ENCODE measurements at regions not wholly inside any gene's neighbourhood (a gene's known extent, or its start where the extent isn't known, plus 50 kb on each side); places are given as distances from the start of the nearest gene placed in this dataset.
"Not testable (repeated sequence)": the region's sequence is repeated elsewhere in the genome, so short reads cannot be mapped to it uniquely, and the experiment has no call there.

DNA sequence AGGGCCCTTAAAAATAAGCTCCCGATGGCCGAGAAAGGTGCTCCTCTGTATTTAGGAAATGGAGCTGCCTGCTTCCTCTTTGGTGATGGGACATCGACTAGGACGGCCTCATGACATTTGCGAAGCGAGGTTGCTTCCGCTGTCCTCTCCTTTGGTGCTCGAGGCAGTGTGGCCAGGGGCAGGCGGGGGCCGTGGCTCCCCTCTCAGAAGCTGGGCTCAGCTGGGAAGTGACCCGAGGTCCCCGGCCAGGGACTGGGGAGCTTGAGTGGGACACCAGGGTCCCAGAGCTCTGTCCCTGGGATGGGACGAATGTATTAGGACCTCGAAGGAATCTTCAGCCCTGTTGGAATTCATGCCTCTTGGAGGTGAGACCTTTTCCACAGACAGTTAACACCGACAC lies 151.1 kb downstream of the CTTN start:
- no peak for DNase-seq (ENCODE audit: low spot score)

DNA sequence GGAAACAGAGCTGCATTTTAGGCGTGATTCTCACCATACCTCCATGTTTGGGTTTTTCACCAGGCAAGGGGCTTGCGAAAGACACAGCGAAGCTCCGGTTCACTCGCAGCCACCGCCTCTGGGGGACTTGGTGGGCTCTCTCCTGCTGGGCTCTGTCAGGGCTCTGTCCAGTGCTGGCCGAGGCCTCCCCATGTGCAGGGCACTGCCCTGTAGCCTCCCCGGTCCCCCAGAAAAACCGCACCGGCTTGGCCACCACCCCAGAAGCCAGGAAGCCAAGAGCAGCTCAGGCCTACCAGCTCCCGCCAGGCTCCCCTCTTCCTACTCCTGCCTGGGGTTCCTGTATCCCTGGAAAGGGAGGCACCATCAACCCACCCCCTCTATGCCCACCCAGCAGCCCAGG lies 151.5 kb downstream of the CTTN start:
- no peak for DNase-seq (ENCODE audit: low spot score)

DNA sequence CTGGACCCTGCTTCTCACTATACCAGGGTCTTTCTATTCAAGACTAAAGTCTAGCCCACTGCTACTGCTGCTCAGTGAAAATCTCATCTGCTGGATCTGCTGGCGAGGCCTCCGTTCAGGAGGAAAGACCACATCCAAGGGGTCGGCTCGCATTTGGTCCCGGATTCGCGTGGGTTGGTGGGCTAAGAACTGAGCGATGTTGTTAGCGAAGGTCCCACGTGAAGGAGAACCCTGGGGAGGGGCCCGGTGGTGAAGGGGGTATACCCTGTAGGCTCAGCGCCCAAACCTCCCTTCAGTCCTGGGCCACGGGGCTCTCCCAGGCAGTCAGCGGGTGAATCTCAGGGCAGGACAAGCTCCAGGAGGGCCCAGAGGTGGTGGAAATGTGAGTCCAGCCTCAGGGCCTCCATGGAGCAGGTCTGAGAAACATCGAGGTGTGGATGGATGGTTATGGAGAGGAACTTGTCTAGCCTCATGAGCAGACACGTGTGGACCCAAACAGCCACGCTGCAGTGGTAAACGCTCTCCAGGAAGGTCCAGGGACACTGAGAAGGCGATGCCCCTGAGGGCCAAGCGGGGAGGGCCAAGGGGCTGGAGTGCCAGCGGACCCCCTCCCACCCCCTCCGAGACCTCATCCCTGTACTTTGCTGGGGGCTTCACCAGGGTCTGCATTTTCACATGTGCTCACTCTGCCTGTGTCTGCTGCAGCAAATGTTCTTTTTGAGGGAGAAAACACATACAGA lies 152.3 kb downstream of the CTTN start:
- DNase-seq (ENCODE audit: low spot score): no peak

DNA sequence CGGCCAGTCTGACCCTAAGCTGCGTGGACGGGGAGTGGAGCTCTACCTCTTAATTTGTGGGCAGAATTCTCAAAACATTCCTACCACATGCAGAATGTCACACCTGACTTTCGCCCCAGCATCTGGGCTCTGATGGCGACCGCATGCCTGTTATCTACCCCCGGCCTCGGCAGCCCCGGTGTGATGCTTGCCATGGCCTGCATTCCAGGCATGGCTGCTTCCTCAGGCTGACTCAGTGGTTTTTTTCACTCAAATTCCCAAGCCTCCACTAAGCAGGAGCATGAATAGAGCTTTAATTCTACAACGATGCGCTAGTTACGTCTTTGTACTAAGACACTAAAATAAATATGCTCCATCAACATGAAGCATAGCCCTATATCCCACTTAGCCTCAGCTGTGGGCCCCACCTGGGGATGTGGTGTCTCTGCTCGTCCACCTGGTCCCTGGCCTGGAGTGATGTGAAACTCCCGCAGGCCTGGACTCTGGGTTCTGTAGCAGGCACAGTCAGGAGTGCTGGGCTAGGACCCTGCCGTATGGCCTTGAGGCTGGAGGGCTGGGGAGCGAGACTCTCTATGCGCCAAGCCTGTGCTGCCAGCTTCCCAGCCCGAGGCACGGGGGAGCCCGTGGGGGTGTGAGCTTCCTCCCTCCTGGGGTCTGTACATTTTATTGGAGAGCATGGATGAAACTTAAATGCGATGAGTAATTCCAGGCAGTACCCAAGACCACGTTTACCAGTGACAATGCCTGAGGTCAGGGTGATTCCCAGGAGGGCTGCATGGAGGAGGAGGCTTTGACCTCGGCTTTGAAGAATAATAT lies 153.2 kb downstream of the CTTN start:
- DNase-seq (ENCODE audit: low spot score): no peak

DNA sequence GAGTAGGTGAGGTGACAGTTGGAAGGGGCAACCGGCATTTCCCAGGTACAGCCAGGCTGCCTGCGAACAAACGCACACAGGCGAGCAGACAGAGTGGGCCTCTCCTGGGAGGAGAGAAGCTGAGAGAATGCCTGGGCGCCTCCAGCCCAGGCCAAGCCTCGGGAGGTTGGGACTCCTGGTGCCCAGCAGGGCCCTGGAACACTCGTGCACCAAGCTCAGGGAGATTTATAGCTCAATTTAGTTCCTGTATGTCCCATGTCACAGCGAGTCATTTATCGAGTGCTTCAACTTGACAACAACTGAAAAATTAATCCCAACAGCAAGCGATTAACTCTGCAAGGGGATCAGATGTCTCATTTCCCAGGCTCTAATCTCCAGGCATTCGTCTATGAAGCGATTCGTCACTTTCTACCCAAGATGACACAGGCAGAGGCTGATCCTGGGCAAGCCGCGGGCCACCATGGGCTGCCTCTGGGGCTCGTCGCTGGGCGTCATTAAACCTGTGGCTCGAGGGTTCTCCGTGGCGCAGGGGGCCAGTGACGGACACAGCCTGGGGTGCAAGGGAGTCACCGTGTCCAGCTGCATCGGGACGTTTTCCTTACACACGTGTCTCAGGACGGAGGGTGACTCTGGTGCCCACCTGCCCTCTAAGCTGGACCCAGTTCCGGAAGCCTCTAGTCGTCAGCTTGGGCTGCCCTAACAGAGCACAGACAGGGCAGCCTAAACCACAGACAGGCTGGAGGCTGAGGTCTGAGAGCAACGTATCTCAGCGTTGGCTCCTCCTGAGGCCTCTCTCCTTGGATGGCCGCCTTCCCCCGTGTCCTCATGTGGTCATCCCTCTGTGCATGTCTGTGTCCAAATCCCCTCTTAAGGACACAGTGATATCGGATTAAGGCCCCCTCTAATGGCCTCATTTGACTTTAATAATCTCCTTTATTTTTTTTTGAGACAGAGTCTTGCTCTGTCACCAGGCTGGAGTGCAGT lies 154.1 kb downstream of the CTTN start:
- DNase-seq (ENCODE audit: low spot score): no peak

DNA sequence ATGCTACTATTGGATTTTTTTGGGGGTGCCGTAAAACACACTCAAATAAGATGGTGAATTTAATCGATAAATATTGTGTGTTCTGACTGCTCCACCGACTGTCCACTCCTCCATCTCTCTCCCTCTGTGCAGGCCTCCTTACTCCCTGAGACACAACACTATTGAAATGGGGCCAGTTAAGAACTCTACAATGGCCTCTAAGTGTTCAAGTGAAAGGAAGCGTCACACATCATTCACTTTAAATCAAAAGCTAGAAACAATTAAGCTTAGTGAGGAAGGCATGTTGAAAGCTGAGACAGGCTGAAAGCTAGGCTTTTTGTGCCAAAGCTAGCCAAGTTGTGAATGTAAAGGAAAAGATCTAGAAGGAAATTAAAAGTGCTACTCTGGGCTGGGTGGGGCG lies 156.7 kb downstream of the CTTN start:
- DNase-seq (ENCODE audit: low spot score): no peak

DNA sequence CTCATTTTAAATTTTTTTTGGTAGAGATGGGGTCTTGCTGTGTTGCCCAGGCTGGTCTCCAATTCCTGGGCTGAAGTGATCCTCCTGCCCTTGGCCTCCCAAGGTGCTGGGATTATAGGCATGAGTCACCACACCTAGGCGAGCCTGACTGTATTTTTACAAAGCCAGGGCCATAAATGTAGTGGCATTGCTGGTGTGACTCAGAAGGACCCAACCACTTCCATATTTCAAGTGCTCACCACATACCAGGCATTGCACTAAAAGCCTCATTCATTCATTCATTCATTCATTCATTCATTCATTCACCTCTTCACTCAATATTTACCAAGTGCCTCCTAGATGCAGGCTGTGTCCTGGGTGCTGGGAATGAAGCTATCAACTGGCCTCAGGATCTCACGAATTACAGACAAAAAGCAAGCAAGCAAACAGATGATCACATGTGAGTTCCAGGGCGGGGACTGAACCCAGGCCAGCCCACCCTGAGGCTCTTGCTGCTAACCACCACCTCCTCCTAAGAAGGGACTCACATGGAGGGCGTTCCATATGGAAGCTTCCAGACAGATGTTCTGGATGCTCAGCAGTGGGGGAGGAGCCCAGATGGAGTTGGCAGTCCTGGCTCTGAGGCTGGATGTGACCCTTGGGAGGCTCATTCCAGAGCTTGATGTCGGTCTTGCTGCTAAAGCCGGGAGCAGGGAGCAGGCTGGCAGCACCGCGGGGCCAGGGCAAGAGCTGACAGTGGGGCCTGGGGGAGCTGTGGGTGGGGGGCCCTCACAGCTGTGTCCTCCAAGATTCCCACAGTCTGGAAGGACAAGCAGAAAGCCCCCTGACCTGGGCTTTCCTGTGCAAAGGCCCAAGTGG lies 158.8 kb downstream of the CTTN start:
- DNase-seq (ENCODE audit: low spot score): no peak

DNA sequence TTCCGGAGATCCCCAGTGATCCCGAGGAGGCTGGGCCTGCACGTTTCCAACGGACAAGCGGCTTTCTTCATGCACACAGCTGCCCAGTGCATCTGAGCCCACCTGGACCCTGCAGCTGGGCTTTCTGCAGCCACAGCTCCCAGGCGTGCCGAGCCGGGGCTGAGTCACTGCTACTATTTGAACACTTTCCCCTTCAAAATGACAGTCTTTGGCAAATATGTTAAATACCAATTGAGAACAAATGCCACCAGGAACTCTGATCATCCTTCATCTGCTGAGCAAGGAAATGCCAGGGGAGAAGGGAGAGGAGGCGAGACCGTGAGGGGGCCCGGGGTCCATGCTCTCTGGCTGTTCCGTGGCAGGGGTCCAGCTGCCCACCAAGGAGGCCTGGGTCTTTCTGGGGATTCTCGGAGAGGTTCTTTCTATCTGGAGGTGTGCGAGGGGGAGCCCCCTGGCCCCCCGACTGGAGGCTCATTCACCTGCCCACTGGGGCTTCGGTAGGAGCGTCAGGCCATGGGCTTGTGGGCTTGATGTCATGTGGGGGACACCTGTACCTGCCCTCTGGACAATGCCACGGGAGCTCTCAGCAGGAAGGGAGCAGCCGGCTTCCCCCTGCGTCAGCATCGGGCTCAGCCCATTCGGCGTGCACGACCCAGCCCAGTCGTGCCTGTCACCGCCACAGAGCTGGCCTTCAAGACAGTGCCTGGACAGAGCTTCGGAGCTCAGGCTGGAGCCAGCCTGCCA lies 159.6 kb downstream of the CTTN start:
- no peak for DNase-seq (ENCODE audit: low spot score)

DNA sequence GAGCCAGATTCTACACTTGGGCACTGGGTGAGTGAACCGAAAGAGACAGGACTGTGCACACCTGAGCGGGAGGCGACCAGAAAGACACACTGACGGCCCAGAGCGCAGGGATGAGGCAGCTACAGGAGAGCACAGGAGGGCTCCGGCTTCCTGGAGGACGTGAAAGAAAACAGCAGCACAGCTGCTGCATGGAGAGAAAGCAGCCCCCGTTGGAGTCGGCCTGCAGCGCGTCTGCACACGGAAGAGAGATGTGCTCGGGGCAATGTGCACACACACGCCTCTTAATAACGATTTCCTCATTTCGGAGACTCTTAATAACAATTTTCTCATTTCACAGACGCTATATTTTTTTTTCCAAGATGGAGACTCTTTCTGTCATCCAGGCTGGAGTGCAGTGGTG lies 160.4 kb downstream of the CTTN start:
- no peak for DNase-seq (ENCODE audit: low spot score)

DNA sequence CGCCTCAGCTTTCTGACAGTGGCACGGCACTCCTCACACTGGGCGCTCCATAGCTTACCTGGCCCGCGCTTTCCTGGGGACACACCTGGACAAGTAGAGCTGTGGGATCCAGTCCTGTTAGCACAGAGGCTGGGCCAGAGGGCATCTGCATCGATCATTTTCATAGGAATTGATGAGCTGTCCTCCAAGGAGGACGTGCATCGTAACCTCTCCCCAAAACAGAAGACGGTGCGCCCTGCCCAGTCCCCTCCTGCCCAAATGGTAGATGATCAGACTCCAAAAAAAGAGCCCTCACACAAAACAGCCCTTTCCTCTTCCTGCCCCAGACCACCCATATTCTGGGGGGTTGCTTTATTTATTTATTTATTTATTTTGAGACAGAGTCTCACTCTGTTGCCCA lies 161.2 kb downstream of the CTTN start:
- DNase-seq (ENCODE audit: low spot score): no peak

DNA sequence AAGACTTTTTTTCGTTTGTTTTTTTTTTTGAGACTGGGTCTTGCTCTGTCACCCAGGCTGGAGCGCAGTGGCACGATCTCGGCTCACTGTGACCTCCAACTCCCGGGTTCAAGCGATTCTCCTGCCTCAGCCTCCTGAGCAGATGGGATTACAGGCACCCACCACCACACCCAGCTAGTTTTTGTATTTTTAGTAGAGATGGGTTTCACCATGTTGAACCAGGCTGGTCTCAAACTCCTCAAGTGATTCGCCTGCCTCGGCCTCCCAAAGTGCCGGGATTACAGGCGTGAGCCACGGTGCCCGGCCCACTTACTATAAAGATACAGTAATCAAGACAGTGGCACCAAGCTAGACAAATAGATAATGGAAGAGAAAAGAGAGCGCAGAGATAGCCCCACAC lies 162.3 kb downstream of the CTTN start:
- DNase-seq (ENCODE audit: low spot score): not testable (repeated sequence)

DNA sequence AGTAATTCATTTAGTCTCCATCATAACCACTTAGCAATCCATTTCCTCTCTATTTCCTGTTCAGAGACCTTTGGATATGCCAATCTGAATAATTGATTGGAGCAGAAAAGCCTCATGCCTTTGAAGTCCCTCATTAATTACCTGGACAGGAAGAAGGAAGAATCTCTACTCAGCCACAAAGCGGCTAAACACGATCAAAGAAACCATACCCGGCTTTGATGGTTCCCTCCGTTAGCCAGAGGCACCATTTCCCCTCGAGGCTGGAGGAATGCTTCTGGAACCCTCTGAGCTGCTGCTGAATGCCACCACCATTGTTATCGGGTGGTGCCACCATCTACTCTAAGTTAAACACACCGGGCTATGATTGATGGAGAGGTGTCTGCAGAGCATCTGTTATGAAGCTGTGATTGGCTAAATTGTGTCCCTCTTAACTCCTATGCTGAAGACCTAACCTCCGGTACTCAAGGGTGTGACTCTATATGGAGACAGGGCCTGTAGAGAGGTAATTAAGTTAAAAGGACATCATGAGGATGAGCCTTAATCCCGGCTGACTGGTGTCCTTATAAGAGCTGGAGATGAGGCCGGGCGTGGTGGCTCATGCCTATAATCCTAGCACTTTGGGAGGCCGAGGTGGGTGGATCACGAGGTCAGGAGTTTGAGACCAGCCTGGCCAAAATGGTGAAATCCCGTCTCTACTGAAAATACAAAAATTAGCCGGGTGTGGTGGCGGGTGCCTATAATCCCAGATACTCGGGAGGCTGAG lies 168.6 kb downstream of the CTTN start:
- no peak for DNase-seq (ENCODE audit: low spot score)

DNA sequence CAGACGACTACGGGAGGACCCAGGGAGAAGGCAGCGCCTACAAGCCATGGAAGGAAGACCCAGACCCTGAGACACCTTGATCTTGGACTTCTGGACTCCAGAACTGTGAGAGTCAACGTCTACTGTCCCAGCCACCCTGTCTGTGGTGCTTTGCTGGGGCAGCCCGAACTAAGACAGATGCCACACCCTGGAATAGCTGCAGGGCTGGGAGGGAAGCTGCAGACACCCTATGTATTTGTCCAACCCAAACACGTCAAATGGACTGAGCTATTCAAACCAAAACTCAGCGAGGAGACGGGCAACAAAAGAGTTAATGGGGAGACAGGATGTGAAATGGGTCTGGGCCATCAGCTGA lies 169.3 kb downstream of the CTTN start:
- DNase-seq (ENCODE audit: low spot score): no peak

DNA sequence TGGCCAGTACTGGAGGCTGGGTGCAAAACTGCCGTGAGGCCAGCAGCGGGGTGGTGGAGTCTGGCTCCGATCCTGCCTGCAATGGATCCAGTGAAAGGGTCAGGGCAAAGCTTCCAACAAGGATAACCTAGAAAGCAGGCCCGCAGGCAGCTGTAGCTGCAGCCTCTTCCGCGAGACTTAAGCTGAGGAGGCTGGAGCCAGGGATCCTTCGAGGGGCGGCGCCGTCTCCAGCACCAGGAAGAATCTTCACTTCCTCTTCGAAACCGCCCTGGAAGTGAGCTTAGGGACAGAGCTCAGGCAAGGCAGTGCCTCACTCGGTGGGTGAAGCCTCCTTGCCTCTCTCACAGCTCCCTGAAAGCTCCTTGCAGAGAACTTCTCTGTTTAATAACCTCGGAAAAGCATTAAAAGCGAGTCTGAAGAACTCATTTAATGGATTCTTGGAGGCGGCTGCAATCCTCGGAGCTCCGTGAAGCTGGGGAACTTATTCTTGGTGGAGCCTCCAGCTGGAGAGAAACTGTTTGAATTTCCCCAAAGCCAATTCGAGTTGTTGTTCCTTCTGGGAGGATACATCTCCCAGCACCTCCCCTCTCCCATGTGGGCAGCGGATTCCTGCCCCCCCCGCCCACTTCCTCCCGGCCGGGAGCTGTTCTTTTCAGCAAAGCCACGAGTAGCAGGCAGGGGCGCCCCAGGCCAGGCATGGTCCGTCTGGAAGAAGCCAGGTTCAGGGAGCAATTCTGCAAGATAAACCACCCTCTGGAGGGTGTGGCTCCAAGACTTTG lies 169.9 kb downstream of the CTTN start:
- DNase-seq (ENCODE audit: low spot score): no peak

DNA sequence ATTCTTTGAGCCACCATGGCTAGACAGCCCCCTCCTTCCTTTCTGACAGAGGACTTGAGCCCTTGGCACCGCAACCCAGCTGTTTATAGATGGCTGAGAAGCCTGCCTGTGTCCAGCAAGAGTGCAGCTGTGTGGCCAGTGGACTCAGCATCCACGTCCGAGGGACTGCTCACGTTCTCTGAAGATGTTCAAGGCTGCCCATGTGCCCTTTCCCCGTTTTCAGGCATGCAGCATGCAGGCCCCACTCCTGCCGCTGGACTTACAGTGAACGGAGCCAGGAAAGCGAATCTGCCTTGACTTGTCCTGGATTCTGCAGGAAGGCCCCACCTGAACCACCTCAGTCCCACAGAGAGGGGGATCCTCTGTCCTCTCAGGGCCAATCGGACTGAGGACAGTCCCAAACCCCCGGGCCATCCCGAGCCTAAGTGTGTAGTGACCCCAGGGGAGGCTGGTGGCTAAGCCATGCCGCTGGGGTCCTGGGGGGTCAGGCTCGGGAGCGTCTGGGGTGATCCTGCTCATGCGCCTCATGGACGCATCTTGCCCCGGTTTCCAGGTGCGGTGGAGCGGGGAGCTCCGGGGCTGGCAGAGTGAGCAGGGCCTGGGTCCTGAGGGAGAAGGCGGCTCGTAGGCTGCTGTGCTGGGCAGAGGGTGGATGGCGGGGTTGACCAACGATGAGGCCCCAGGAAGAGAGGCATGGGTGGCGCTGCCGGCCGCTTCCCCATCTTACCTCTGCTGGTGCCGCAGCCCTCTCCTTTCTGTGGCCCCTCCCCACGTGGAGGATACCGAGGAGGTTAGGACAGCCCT lies 170.7 kb downstream of the CTTN start:
- DNase-seq (ENCODE audit: low spot score): no peak

DNA sequence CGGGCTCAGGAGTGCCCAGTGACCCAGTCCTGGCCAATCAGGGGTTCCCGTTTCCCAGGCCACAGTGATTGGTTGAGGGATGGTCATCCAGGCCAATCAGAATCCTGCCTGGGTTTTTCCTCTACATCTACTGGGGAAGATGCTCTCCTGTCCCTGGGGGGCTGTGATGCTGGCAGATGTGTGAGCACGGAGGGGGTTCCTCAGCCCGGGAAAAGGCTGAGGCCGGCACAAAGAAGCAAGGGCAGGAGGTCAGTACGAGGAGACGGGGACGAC lies 171.2 kb downstream of the CTTN start:
- DNase-seq (ENCODE audit: low spot score): no peak

DNA sequence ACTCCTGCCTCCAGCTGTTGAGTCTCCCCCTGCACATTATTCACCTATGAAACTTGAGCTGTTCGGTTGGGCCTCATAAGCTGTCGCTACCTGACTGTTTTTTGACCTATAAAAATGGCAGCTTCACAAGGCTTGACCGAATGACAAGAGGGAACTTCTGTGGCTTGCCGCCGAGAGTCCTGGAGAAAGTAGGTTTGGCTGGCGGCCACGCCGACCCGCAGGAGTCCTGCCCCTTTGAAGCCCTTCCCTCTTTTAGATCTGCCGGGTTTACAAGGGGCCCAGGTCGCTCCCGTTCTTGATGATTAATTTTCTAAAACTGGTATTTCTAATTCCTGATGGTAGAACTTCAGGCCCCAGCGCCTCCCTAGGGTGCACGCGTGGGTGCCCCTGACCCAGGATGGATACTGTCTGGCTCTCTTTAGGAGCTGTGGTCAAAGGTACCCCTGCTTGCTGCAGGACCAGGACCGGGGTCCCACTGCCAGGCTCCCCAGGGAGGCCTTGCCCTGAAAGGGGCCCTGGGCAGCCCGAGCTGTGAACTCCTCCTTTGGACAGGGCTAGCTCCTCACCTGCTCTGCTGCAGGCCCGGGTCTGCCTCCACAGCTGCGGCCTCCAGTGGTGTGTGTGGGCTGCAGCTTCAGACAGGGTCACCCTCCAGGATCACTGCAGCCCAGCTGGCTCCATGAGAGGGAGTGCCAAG lies 171.8 kb downstream of the CTTN start:
- DNase-seq (ENCODE audit: low spot score): no peak

Data from hematopoietic multipotent progenitor cell treated with erythropoietin and hydrocortisone succinate and interleukin-3 and kit ligand, for 15 days (in vitro differentiated cells).